Caco-2 (cell line): ENCODE measurements at regions not wholly inside any gene's neighbourhood (a gene's known extent, or its start where the extent isn't known, plus 50 kb on each side); places are given as distances from the start of the nearest gene placed in this dataset.

ENCODE experiments used
- BruUV-seq: library from RNA; stranded (reverse); fragments of 400-500 nt; replicated peaks from 2 replicates; lab custom pipeline; 2021; lab: Mats Ljungman, UMichigan
- CTCF ChIA-PET: fragments of 300-600 bp; sonication (Branson Sonifier 250); formaldehyde crosslinking; loops from one replicate; lab custom pipeline; 2022; ENCODE audit warnings: antibody characterized with exemption; lab: Charles Lee
- POLR2A ChIA-PET: fragments of 300-600 bp; sonication (Branson Sonifier 250); formaldehyde crosslinking; loops from one replicate; lab custom pipeline; 2022; ENCODE audit warnings: antibody characterized with exemption; lab: Charles Lee
- DNase-seq, 2 experiments: peaks; one replicate each; pipeline versions ENCODE4 v3.0.0 to v3.0.0-alpha.2; 2020 to 2022
- H3K27me3 ChIP-seq: replicated peaks from 2 replicates; pipeline ENCODE4 v1.6.0; 2011; ENCODE audit warnings: low read length; ENCODE audit not compliant: control insufficient read depth, insufficient read depth
- H3K36me3 ChIP-seq: 2 replicates; pipeline ENCODE4 v1.5.1; 2011; ENCODE audit warnings: low read length; ENCODE audit not compliant: control insufficient read depth, insufficient read depth
- H3K4me1 ChIP-seq: fragments of 250-450 bp; sonication (Bioruptor Pico); 2 replicates; pipeline ENCODE4 v1.5.1; 2020; ENCODE audit warnings: mild to moderate bottlenecking
- H3K4me3 ChIP-seq: 2 replicates; pipeline ENCODE4 v1.5.1; 2011; ENCODE audit warnings: low read depth, mild to moderate bottlenecking, control low read depth, low read length
- H3K9me3 ChIP-seq: fragments of 250-450 bp; sonication (Bioruptor Pico); 2 replicates; pipeline ENCODE4 v1.5.1; 2020; ENCODE audit warnings: mild to moderate bottlenecking, moderate library complexity
- H3K27ac Mint-ChIP-seq: one replicate; pipeline ENCODE4 v1.8.0; 2022; ENCODE audit warnings: mixed read lengths; ENCODE audit not compliant: unreplicated experiment
- H3K27me3 Mint-ChIP-seq: one replicate; pipeline ENCODE4 v1.8.0; 2022; ENCODE audit warnings: mixed read lengths; ENCODE audit not compliant: insufficient read depth, unreplicated experiment
- H3K36me3 Mint-ChIP-seq: one replicate; pipeline ENCODE4 v1.8.0; 2022; ENCODE audit warnings: mild to moderate bottlenecking, mixed read lengths; ENCODE audit not compliant: insufficient read depth, unreplicated experiment
- H3K4me1 Mint-ChIP-seq: one replicate; pipeline ENCODE4 v1.8.0; 2022; ENCODE audit warnings: low read depth, mixed read lengths; ENCODE audit not compliant: unreplicated experiment
- H3K4me3 Mint-ChIP-seq: one replicate; pipeline ENCODE4 v1.8.0; 2022; ENCODE audit warnings: mild to moderate bottlenecking, moderate library complexity, mixed read lengths; ENCODE audit not compliant: unreplicated experiment
- H3K9me3 Mint-ChIP-seq: one replicate; pipeline ENCODE4 v1.8.0; 2022; ENCODE audit warnings: mixed read lengths; ENCODE audit not compliant: unreplicated experiment
- CTCF ChIP-seq, 2 experiments: fragments of 200-600 bp in 1 of 2; IDR thresholded peaks; 1 replicate in 1 of 2; 2 replicates in 1 of 2; pipeline versions ENCODE4 v1.5.1 to v1.8.0; 2011 to 2022; ENCODE audit warnings: antibody characterized with exemption in 1 of 2, control low read depth in 1 of 2, inconsistent platforms in 1 of 2, low read depth in 1 of 2, low read length in 1 of 2, mild to moderate bottlenecking in 1 of 2, moderate library complexity in 1 of 2; ENCODE audit not compliant: insufficient read depth in 1 of 2, severe bottlenecking in 1 of 2, unreplicated experiment in 1 of 2
- intact Hi-C: fragments of 100-400 bp; cut with micrococcal nuclease; formaldehyde crosslinking; loops from one replicate; pipeline ENCODE4 v1.10.0; 2022; ENCODE audit not compliant: unreplicated experiment

- Histone ChIP-seq H3K36me3 (no peaks in the 10 kb centered on the region), H3K4me3 (no peak overlapping the region), H3K4me1 (no peaks in the 10 kb centered on the region), H3K27me3 (no peaks in the 10 kb centered on the region), H3K9me3 (no peaks in the 10 kb centered on the region)
- POLR2A ChIA-PET = no interaction called here
- Mint-ChIP-seq H3K27me3 (no peaks in the 10 kb centered on the region), H3K36me3 (no peaks in the 10 kb centered on the region), H3K9me3 (no peaks in the 10 kb centered on the region), H3K4me1 (no peaks in the 10 kb centered on the region), H3K4me3 (no peak overlapping the region), H3K27ac (no peak overlapping the region)
- intact Hi-C loops = no loop called here
- no peak for DNase-seq
- no TSS peak for BruUV-seq
- CTCF ChIA-PET = no interaction called here
- no peak for TF ChIP-seq CTCF (IDR thresholded peaks at IDR 0.05; ENCODE audit: insufficient read depth in 1 of 2, low read depth in 1 of 2, low read length in 1 of 2, severe bottlenecking in 1 of 2, unreplicated experiment in 1 of 2)
Measured at GRCh38 chr13:61648547-61648946, 232.9 kb upstream of the PCDH20 start.

GRCh38 chr13:61612192-61612591, 196.5 kb upstream of the PCDH20 start:
- Histone ChIP-seq H3K4me3 (no peak overlapping the region), H3K36me3 (no peaks in the 10 kb centered on the region), H3K27me3 (no peaks in the 10 kb centered on the region), H3K9me3 (no peaks in the 10 kb centered on the region), H3K4me1 (no peaks in the 10 kb centered on the region)
- TF ChIP-seq CTCF (IDR thresholded peaks at IDR 0.05; ENCODE audit: insufficient read depth in 1 of 2, low read depth in 1 of 2, low read length in 1 of 2, severe bottlenecking in 1 of 2, unreplicated experiment in 1 of 2) = no peak
- H3K27me3 Mint-ChIP-seq = no peaks in the 10 kb centered on the region
- no peaks in the 10 kb centered on the region for H3K36me3 Mint-ChIP-seq
- BruUV-seq = no TSS peak
- no peak overlapping the region for H3K27ac Mint-ChIP-seq
- CTCF ChIA-PET = no interaction called here
- POLR2A ChIA-PET = no interaction called here
- DNase-seq = no peak
- peaks cover under 1% of the 10 kb centered on the region for H3K9me3 Mint-ChIP-seq
- no peaks in the 10 kb centered on the region for H3K4me1 Mint-ChIP-seq
- intact Hi-C loops = no loop called here
- no peak overlapping the region for H3K4me3 Mint-ChIP-seq

GRCh38 chr13:61608138-61608537, 192.5 kb upstream of the PCDH20 start:
- ChIA-PET CTCF (no interaction called here), POLR2A (no interaction called here)
- Histone ChIP-seq H3K9me3 (no peaks in the 10 kb centered on the region), H3K4me3 (no peak overlapping the region), H3K4me1 (no peaks in the 10 kb centered on the region), H3K27me3 (no peaks in the 10 kb centered on the region), H3K36me3 (no peaks in the 10 kb centered on the region)
- no peak for TF ChIP-seq CTCF (IDR thresholded peaks at IDR 0.05; ENCODE audit: insufficient read depth in 1 of 2, low read depth in 1 of 2, low read length in 1 of 2, severe bottlenecking in 1 of 2, unreplicated experiment in 1 of 2)
- Mint-ChIP-seq H3K36me3 (no peaks in the 10 kb centered on the region), H3K4me3 (no peak overlapping the region), H3K27ac (no peak overlapping the region), H3K9me3 (peaks cover 9% of the 10 kb centered on the region), H3K27me3 (no peaks in the 10 kb centered on the region), H3K4me1 (no peaks in the 10 kb centered on the region)
- no TSS peak for BruUV-seq
- DNase-seq = no peak
- intact Hi-C loops = no loop called here
